Liver (tissue), 8 donors: ENCODE measurements at regions not wholly inside any gene's neighbourhood (a gene's known extent, or its start where the extent isn't known, plus 50 kb on each side); places are given as distances from the start of the nearest gene placed in this dataset.

Source experiments
- DNase-seq: peaks from one replicate; pipeline ENCODE4 v3.0.0-alpha.2; 2017; ENCODE audit warnings: low spot score
- H3K27ac ChIP-seq, 2 donors: one replicate each; pipeline ENCODE4 v1.7.0; 2013; ENCODE audit warnings: inconsistent platforms in 2 of 2, low read length in 2 of 2, control low read depth in 1 of 2, low read depth in 1 of 2, mild to moderate bottlenecking in 1 of 2
- H3K27me3 ChIP-seq, 4 donors: one replicate each; pipeline versions ENCODE4 v1.6.1 to v1.7.0; 2013; ENCODE audit warnings: low read length in 3 of 4, inconsistent platforms in 1 of 4, mild to moderate bottlenecking in 1 of 4, moderate library complexity in 1 of 4; ENCODE audit not compliant: control insufficient read depth in 4 of 4, insufficient read depth in 4 of 4
- H3K36me3 ChIP-seq, 4 donors: one replicate each; pipeline versions ENCODE4 v1.6.1 to v1.7.0; 2013; ENCODE audit warnings: low read length in 3 of 4, mild to moderate bottlenecking in 3 of 4, low read depth in 1 of 4, moderate library complexity in 1 of 4; ENCODE audit not compliant: control insufficient read depth in 4 of 4, insufficient read depth in 3 of 4
- H3K4me1 ChIP-seq, 4 donors: one replicate each; pipeline versions ENCODE4 v1.6.1 to v1.7.0; 2013; ENCODE audit warnings: low read length in 3 of 4, mild to moderate bottlenecking in 3 of 4, moderate library complexity in 1 of 4; ENCODE audit not compliant: control insufficient read depth in 4 of 4, insufficient read depth in 4 of 4
- H3K4me3 ChIP-seq, 3 donors: one replicate each; pipeline versions ENCODE4 v1.6.1 to v1.7.0; 2013; ENCODE audit warnings: low read length in 3 of 3, control low read depth in 1 of 3, low read depth in 1 of 3, mild to moderate bottlenecking in 1 of 3
- H3K9ac ChIP-seq, 2 donors: one replicate each; pipeline ENCODE4 v1.7.0; 2013; ENCODE audit warnings: low read length in 2 of 2, mild to moderate bottlenecking in 2 of 2, moderate library complexity in 2 of 2, control low read depth in 1 of 2, low read depth in 1 of 2
- H3K9me3 ChIP-seq, 4 donors: one replicate each; pipeline versions ENCODE4 v1.6.1 to v1.7.0; 2013; ENCODE audit warnings: low read length in 3 of 4; ENCODE audit not compliant: control insufficient read depth in 4 of 4
- EGR1 ChIP-seq, 2 donors: IDR thresholded peaks; 2 replicates each; pipeline ENCODE4 v1.6.1; 2016 to 2018; ENCODE audit warnings: antibody characterized with exemption in 2 of 2, low read depth in 2 of 2
- FOXA1 ChIP-seq: IDR thresholded peaks from 2 replicates; pipeline ENCODE4 v1.6.1; 2016; ENCODE audit warnings: antibody characterized with exemption
- FOXA2 ChIP-seq: IDR thresholded peaks from 2 replicates; pipeline ENCODE4 v1.6.1; 2016; ENCODE audit warnings: antibody characterized with exemption
- GABPA ChIP-seq, 2 donors: IDR thresholded peaks in 1 of 2; conservative IDR thresholded peaks in 1 of 2; 2 replicates each; pipeline ENCODE4 v1.6.1; 2016; ENCODE audit warnings: antibody characterized with exemption in 2 of 2, mild to moderate bottlenecking in 1 of 2, moderate library complexity in 1 of 2
- HNF4A ChIP-seq, 2 donors: conservative IDR thresholded peaks; 2 replicates each; pipeline ENCODE4 v1.6.1; 2016; ENCODE audit warnings: antibody characterized with exemption in 2 of 2, mild to moderate bottlenecking in 2 of 2
- HNF4G ChIP-seq: IDR thresholded peaks from 2 replicates; pipeline ENCODE4 v1.6.1; 2016; ENCODE audit warnings: antibody characterized with exemption
- JUND ChIP-seq, 2 donors: IDR thresholded peaks; 2 replicates each; pipeline ENCODE4 v1.6.1; 2016; ENCODE audit warnings: antibody characterized with exemption in 2 of 2
- NR2F2 ChIP-seq: IDR thresholded peaks from 2 replicates; pipeline ENCODE4 v1.6.1; 2016; ENCODE audit warnings: antibody characterized with exemption
- RAD21 ChIP-seq, 2 donors: IDR thresholded peaks; 2 replicates each; pipeline ENCODE4 v1.6.1; 2016; ENCODE audit warnings: antibody characterized with exemption in 2 of 2, mild to moderate bottlenecking in 2 of 2
- RXRA ChIP-seq, 2 donors: IDR thresholded peaks; 2 replicates each; pipeline ENCODE4 v1.6.1; 2017 to 2018; ENCODE audit warnings: antibody characterized with exemption in 2 of 2, mild to moderate bottlenecking in 1 of 2
- SP1 ChIP-seq: IDR thresholded peaks from 2 replicates; pipeline ENCODE4 v1.6.1; 2018; ENCODE audit warnings: antibody characterized with exemption, mild to moderate bottlenecking
- TAF1 ChIP-seq: conservative IDR thresholded peaks from 2 replicates; pipeline ENCODE4 v1.6.1; 2016; ENCODE audit warnings: antibody characterized with exemption, mild to moderate bottlenecking
- YY1 ChIP-seq: IDR thresholded peaks from 2 replicates; pipeline ENCODE4 v1.6.1; 2016; ENCODE audit warnings: antibody characterized with exemption, mild to moderate bottlenecking
- WGBS: extraction: QIAGEN DNeasy Blood & Tissue Kit; methylation state at CpG from one replicate; pipeline ENCODE4 v1.1.7; 2013; 5-methylcytosine and 5-hydroxymethylcytosine counted together
- TF ChIP-seq, protein P1 (sequence below): fragments of 150-350 bp; IDR thresholded peaks from 2 replicates; pipeline ENCODE4 v1.5.1; 2017; ENCODE audit warnings: improper control_type of control experiment, low read depth, low read length; ENCODE audit not compliant: missing input control
- TF ChIP-seq, protein P2 (sequence below): IDR thresholded peaks from 2 replicates; pipeline ENCODE4 v1.6.1; 2016; ENCODE audit warnings: antibody characterized with exemption
- TF ChIP-seq, protein P3 (sequence below): IDR thresholded peaks from 2 replicates; pipeline ENCODE4 v1.6.1; 2016; ENCODE audit warnings: antibody characterized with exemption
- TF ChIP-seq, protein P4 (sequence below): IDR thresholded peaks from 2 replicates; pipeline ENCODE4 v1.6.1; 2016; ENCODE audit warnings: antibody characterized with exemption
- TF ChIP-seq, protein P5 (sequence below): IDR thresholded peaks from 2 replicates; pipeline ENCODE4 v1.6.1; 2016; ENCODE audit warnings: antibody characterized with exemption, mild to moderate bottlenecking
- donor health status: healthy.
- donor health status: healthy.
- donor health status: healthy.
- donor health status: healthy.
- donor health status: healthy.

- H3K27ac ChIP-seq, result no peak overlapping the region
- 88% methylated on average over 5 of the region's 5 CpGs for WGBS
- no peak for DNase-seq
- no peaks in the 10 kb centered on the region for H3K36me3 ChIP-seq
- no peak overlapping the region for H3K9ac ChIP-seq
- peaks cover 0 to 3% (median 0%) of the 10 kb centered on the region in 4 donors for H3K27me3 ChIP-seq
- no peaks in the 10 kb centered on the region for H3K9me3 ChIP-seq
- H3K4me1 ChIP-seq, result no peaks in the 10 kb centered on the region
- H3K4me3 ChIP-seq, result no peak overlapping the region
- TF ChIP-seq TAF1 (no peak), HNF4G (no peak), FOXA2 (no peak), YY1 (no peak), RAD21 (IDR thresholded peaks at IDR 0.05) (no peak), FOXA1 (no peak), SP1 (no peak), HNF4A (conservative IDR thresholded peaks at IDR 0.05) (no peak), NR2F2 (no peak)
- TF ChIP-seq, protein P1, sequence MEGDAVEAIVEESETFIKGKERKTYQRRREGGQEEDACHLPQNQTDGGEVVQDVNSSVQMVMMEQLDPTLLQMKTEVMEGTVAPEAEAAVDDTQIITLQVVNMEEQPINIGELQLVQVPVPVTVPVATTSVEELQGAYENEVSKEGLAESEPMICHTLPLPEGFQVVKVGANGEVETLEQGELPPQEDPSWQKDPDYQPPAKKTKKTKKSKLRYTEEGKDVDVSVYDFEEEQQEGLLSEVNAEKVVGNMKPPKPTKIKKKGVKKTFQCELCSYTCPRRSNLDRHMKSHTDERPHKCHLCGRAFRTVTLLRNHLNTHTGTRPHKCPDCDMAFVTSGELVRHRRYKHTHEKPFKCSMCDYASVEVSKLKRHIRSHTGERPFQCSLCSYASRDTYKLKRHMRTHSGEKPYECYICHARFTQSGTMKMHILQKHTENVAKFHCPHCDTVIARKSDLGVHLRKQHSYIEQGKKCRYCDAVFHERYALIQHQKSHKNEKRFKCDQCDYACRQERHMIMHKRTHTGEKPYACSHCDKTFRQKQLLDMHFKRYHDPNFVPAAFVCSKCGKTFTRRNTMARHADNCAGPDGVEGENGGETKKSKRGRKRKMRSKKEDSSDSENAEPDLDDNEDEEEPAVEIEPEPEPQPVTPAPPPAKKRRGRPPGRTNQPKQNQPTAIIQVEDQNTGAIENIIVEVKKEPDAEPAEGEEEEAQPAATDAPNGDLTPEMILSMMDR, result no peak
- TF ChIP-seq, protein P2, sequence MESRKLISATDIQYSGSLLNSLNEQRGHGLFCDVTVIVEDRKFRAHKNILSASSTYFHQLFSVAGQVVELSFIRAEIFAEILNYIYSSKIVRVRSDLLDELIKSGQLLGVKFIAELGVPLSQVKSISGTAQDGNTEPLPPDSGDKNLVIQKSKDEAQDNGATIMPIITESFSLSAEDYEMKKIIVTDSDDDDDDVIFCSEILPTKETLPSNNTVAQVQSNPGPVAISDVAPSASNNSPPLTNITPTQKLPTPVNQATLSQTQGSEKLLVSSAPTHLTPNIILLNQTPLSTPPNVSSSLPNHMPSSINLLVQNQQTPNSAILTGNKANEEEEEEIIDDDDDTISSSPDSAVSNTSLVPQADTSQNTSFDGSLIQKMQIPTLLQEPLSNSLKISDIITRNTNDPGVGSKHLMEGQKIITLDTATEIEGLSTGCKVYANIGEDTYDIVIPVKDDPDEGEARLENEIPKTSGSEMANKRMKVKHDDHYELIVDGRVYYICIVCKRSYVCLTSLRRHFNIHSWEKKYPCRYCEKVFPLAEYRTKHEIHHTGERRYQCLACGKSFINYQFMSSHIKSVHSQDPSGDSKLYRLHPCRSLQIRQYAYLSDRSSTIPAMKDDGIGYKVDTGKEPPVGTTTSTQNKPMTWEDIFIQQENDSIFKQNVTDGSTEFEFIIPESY, result no peak
Observed at GRCh38 chr12:28811457-28811856, 337.6 kb upstream of the FAR2 start.

- Histone ChIP-seq H3K9ac (no peak overlapping the region), H3K4me3 (no peak overlapping the region), H3K27me3 (peaks cover 0 to 3% (median 0%) of the 10 kb centered on the region in 4 donors), H3K4me1 (no peaks in the 10 kb centered on the region), H3K9me3 (no peaks in the 10 kb centered on the region), H3K27ac (no peak overlapping the region), H3K36me3 (no peaks in the 10 kb centered on the region)
- DNase-seq, result no peak
- 80% methylated on average over 4 of the region's 4 CpGs for WGBS
- TF ChIP-seq JUND (IDR thresholded peaks at IDR 0.05) (no peak), SP1 (no peak), TAF1 (no peak), HNF4A (conservative IDR thresholded peaks at IDR 0.05) (no peak), FOXA1 (no peak), NR2F2 (no peak), FOXA2 (no peak), RAD21 (IDR thresholded peaks at IDR 0.05) (no peak), HNF4G (no peak), YY1 (no peak), EGR1 (IDR thresholded peaks at IDR 0.05; ENCODE audit: low read depth in 2 of 2) (no peak), RXRA (IDR thresholded peaks at IDR 0.05) (no peak), GABPA (IDR thresholded peaks at IDR 0.05 in 1 of 2, conservative IDR thresholded peaks at IDR 0.05 in 1 of 2) (no peak)
- TF ChIP-seq, protein P1, result no peak
- TF ChIP-seq, protein P3, sequence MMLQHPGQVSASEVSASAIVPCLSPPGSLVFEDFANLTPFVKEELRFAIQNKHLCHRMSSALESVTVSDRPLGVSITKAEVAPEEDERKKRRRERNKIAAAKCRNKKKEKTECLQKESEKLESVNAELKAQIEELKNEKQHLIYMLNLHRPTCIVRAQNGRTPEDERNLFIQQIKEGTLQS, result no peak
- TF ChIP-seq, protein P4, sequence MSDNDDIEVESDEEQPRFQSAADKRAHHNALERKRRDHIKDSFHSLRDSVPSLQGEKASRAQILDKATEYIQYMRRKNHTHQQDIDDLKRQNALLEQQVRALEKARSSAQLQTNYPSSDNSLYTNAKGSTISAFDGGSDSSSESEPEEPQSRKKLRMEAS, result no peak
- TF ChIP-seq, protein P2, result no peak
- TF ChIP-seq, protein P5, sequence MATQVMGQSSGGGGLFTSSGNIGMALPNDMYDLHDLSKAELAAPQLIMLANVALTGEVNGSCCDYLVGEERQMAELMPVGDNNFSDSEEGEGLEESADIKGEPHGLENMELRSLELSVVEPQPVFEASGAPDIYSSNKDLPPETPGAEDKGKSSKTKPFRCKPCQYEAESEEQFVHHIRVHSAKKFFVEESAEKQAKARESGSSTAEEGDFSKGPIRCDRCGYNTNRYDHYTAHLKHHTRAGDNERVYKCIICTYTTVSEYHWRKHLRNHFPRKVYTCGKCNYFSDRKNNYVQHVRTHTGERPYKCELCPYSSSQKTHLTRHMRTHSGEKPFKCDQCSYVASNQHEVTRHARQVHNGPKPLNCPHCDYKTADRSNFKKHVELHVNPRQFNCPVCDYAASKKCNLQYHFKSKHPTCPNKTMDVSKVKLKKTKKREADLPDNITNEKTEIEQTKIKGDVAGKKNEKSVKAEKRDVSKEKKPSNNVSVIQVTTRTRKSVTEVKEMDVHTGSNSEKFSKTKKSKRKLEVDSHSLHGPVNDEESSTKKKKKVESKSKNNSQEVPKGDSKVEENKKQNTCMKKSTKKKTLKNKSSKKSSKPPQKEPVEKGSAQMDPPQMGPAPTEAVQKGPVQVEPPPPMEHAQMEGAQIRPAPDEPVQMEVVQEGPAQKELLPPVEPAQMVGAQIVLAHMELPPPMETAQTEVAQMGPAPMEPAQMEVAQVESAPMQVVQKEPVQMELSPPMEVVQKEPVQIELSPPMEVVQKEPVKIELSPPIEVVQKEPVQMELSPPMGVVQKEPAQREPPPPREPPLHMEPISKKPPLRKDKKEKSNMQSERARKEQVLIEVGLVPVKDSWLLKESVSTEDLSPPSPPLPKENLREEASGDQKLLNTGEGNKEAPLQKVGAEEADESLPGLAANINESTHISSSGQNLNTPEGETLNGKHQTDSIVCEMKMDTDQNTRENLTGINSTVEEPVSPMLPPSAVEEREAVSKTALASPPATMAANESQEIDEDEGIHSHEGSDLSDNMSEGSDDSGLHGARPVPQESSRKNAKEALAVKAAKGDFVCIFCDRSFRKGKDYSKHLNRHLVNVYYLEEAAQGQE, result no peak
Observed at GRCh38 chr12:28814246-28814645, 334.8 kb upstream of the FAR2 start.
